Islet precursor cell (in vitro differentiated cells): ENCODE measurements at regions not wholly inside any gene's neighbourhood (a gene's known extent, or its start where the extent isn't known, plus 50 kb on each side); places are given as distances from the start of the nearest gene placed in this dataset.
"Not testable (repeated sequence)": the region's sequence is repeated elsewhere in the genome, so short reads cannot be mapped to it uniquely, and the experiment has no call there.

Experiments
- DNase-seq: peaks from one replicate; pipeline ENCODE4 v3.0.0-alpha.2; 2018

DNA sequence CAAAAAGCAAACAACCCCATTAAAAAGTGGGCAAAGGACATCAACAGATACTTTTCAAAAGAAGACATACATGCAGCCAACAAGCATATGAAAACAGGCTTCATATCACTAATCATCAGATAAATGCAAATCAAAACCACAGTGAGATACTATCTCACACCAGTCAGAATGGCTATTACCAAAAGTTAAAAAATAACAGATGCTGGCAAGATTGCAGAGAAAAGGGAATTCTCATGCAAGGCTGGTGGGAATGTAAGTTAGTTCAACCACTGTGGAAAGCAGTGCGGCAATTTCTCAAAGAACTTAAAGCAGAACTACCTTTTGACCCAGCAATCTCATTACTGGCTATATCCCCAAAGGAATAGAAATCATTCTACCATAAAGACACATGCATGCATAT is 260.8 kb downstream of the C11orf87 start:
- DNase-seq, result not testable (repeated sequence)

DNA sequence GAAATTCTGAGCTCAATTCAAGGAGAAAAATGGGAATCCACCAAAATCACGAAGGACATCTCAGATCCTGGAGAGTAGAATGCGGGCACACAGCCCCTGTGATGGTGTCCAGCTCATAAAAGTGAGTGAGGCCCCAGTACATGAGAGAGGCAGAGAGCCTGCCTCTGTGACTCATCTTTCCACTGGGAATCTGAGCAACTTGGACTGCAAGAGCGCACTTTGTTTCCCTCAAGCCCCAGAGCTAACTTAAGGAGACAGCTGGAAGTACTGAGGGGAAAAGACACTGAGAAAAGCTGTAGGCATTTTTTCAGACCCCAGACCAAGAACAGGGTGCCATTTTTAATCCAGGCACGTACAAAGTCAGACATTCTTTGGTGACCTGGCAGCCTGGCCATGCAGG is 273.7 kb downstream of the C11orf87 start:
- peak; percentile 58 for DNase-seq

DNA sequence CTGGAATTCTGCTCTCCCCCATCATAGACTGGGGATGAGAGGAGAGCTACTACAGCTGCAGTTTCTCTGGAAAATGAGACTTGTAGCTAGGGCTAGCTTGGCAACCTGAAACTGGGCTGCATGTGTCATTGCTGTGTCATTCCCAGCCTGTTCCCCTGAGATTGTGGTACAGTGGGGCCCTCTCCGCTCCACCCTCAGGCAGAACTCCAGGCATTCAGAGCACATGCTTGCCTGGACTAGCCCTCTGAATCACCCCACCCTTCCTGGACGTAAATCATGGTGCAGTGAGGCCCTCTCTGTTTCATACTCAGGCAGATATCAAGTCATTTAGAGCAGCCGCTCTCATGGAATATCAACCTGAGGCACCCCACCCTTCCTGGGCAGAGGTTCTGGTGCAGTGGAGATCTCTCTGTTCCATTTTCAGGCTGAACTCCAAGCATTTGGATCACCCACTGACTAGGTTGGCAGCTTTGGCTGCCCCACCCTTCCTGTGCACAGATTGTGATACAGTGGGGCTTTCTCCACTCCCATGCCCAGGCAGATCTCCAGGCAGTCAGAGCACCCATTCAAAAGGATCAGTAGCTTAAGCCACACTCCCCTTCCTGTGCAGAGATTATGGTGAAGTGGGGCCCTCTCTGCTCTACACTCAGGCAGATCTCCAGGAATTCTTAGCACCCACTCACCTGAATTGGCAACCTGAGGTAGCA is 274.4 kb downstream of the C11orf87 start:
- DNase-seq, result peak; percentile 52

DNA sequence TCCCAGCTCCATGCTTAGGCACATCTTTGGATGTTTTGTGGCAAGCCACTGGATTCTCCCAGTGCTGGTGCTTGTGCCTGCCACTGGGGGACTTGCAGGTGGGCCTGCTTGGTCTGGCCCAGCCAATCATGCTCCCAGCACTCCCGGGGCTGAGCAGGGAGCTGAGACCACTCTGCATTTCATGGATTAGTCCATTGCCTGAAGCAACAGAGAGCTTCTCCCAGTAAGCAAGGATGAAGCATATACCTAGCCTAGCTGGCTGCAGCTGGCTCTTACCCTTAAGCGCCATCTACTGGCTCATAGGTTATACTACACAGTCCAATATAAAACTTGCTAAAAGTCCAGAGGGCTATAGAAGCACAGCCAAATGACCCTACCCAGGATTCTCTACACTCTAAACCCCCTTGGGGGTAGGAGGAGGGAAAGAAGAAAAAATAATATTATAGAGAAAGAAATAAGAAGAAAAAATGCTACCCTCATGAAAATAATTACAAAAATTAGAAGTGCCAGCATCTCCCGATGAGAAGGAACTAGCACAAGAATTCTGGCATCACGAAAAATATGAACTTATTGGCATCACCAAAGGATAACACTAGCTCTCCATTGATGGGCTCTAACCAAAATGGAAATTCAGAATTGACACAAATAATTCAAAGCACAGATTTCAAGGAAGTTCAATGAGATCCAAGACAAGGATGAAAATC is 275.3 kb downstream of the C11orf87 start:
- DNase-seq, result peak; percentile 68

DNA sequence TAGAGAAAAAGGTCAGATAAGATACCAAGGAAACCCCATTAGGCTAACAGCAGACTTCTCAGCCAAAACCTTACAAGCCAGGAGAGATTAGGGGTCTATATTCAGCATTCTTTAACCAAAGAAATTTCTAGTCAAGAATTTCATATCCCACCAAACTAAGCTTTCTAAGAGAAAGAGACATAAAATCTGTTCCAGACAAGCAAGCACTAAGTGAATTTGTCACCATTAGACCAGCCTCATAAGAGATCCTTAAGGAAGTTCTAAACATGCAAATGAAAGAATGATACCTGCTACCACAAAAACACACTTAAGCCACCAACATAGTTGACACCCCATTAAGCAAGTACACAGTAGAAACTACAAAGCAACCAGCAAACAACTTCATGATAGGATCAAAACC is 276.2 kb downstream of the C11orf87 start:
- DNase-seq, result no peak

DNA sequence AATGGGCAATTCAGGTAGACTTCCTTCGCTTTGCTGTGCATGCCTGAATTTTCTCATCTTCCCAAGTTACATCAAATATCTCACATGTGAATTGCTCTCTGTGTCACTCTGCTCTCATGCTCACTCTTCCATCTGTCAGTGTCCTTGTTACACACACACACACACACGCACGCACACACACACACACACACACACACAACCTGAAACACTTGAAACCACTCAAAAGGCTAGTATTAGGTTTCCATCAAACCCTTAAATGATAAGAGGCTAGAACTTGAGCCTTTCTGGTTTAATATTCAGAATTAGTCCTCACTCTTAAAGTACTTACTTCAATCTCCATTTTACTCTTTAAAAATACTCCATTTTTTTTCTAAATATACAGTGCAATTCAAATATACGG is 282.4 kb downstream of the C11orf87 start:
- no peak for DNase-seq

DNA sequence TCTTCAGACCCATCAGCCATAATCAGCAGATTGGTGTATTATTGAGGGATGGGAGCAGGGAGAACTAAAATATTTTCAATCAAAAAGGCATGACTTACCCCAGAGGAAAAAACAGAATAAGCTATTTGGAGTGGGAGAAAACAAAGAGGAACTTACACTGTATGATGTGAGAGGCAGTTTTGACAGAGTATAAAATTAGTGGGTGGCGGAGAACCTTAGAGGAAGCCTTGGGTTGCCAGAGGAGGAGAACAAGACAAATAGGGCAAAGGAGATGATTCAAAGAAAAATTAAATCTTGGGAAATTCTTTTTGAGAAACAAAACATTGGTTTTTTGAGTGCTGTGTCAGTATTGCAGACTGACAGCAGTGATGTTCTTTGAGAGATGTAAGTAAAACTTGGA is 285.0 kb downstream of the C11orf87 start:
- DNase-seq, result no peak

DNA sequence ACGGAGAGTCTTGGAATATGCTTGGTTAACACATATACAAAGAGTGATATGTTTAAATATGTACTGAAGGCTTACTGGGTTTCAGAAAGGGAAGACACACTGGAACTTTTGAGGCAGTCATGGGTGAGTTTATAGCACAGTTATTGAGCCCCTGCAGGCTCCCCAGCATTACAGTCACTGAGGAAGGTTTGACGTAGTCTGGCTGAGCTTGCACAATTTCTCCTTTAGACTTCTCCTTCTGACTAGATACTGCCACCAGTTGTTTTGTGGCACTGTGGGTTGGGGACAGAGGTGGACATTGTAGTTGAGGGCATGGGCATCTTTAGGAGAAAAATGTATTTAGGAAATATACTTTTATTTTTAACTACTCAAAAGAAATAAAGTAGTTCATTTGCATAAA is 285.4 kb downstream of the C11orf87 start:
- DNase-seq, result no peak

DNA sequence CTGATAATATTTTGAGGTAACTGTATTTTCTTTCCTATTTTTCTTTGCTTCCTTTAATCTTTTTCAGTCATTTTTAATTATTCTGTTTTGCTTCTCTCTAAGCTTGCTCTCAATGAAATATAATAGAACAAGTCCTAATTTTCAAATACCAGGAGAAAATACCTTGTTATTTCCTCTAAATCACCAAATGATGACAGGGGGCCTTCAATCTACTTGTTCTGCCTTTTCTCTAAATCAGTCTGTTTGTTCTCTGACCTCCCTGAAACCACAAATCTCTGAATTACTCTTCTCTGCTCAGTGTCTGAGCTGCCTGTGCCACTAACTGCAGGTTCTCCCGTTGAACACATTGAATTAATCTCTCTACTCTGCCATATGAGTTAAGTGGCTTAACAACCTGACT is 286.2 kb downstream of the C11orf87 start:
- no peak for DNase-seq

DNA sequence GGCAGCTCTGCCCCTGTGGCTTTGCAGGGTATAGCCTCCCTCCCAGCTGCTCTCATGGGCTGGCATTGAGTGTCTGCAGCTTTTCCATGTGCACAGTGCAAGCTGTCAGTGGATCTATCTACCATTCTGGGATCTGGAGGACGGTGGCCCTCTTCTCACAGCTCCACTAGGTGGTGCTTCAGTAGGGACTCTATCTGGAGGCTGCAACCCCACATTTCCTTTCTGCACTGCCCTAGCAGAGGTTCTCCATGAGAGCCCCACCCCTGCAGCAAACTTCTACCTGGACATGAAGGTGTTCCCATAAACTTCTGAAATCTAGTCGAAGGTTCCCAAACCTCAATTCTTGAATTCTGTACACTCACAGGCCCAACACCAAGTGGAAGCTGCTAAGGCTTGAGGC is 292.5 kb downstream of the C11orf87 start:
- not testable (repeated sequence) for DNase-seq

DNA sequence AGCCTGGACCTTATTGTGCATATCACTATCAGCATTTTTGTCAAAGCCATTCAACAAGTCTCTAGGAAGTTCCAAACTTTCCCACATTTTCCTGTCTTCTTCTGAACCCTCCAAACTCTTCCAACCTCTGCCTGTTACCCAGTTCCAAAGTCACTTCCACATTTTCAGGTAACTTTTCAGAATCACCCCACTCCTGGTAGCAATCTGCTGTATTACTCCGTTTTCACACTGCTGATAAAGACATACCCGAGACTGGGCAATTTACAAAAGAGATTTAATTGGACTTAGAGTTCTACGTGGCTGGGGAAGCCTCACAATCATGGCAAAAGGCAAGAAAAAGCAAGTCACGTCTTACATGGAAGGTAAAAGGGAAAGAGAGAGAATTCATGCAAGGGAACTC is 293.4 kb downstream of the C11orf87 start:
- not testable (repeated sequence) for DNase-seq

DNA sequence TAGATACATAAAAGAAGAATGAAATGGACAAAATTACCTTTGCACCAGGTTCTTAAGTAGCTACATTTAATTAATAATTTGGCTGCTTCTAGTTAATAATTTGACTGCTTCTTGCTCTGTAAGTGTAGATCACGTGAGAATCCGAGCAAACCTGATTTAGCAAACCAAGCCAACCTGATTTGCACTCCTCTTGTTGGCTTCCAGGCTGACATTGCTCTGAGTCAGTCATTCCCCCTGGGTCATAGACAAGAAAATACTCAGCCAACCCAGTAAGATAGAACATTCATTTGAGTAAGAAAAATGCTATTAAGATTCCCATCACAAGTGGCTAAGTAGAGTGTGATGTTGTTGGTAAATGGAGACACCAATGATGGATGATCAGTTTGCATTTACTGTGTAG is 304.1 kb downstream of the C11orf87 start:
- no peak for DNase-seq

DNA sequence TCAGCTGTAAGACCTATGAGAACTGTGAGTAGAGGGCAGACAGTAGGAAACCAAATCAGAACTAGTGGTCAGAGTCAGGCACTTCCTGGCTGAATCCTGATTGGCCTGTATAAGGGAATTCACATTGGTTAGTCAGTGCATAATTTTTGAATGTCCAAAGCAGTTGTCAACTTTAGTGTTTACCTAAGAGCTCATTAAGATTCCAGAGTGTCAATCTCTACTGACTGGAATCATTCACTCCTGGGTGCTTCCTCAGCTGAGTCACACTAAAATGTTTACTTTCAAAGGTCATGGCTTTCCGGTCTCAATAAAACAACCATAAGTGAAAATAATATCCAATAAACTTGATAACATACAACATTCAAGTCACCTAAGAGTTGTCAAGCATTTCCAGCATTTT is 306.1 kb downstream of the C11orf87 start:
- DNase-seq, result no peak

DNA sequence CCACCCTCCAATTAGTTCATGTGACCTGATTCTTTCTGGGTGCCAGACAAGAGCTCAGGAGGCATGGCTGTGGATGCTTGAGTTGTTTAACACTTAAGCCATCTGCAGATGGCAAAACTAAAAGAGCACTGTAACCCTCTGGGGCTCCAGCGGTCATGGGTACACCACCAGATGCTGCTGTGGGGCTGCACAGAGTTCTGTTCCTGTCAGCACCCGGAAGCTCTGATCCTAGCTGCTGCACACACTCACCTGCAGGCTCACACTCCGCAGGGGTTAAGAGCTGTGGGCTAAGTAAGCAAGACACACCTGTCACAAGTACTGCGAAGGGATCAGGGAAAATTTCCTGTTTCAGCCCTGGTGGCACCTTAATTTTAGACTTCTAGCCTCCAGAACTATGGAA is 307.8 kb downstream of the C11orf87 start:
- no peak for DNase-seq

DNA sequence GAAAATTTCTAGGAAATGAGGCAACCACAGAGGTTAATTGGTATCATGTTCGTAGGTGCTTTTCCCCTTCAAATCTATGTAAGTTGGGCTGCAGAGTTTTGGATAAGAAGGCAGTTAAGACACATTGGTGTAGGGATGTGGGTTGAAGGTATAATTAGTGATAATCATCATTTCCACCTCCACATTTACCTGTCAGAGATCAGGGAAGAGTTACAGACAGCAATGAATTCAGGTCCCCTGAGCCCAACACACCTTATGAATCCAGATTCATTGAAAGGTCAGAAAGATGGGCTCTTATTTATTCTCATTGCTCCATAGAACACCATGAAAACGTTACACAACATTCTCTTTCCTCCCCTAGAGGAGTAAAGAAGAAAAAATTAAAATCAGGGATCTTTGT is 308.7 kb downstream of the C11orf87 start:
- no peak for DNase-seq

DNA sequence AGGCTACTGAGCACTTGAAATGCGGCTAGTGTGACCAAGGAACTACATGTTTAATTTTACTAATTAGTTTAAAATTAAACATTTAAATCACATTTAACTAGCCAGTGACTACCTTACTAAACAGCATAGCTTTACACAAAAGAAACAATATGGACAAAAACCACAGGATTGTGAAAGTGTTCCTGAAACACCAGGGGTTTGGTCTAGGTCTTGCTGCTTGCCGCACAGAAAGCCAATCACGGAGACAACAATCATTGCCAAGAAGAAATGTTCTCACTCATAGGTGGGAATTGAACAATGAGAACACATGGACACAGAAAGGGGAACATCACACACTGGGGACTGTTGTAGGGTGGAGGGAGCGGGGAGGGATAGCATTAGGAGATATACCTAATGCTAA is 309.5 kb downstream of the C11orf87 start:
- no peak for DNase-seq

DNA sequence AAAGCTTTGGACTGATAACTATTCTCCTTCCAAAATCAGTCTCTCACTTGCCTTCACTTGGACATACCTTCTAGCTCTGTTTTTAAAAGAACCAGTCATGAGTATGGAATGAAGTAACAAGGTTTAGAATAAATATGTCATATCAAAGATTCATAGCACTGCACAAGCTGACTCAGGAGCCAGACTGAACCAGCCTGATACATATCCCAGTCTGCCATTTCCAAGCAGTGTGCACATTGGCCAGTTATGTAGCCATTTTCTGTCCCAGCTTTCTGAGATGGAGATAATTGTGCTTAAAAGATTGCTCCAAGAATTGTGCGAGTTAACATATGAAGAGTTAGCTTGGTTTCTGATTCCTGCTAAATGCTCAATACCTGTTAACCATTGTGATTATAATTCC is 311.3 kb downstream of the C11orf87 start:
- DNase-seq, result no peak

DNA sequence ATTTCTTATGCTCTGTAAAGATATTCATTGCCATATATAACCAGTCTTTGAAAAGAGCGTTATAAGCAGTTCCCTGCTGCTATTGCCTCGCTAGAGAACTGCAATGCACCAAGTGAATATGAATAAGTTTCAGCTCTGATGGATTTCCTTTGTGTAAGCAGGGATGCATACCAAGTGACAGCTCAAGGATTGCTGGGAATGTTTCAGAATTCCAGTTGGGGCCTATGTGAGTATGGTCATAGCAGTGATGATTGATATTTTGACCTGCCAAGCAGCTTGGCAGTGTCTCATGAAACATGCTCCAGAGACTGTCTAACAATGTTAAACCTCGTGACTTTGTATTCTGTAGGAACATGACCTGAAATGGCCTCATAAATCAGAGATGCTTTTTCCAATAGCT is 312.6 kb downstream of the C11orf87 start:
- DNase-seq, result no peak

DNA sequence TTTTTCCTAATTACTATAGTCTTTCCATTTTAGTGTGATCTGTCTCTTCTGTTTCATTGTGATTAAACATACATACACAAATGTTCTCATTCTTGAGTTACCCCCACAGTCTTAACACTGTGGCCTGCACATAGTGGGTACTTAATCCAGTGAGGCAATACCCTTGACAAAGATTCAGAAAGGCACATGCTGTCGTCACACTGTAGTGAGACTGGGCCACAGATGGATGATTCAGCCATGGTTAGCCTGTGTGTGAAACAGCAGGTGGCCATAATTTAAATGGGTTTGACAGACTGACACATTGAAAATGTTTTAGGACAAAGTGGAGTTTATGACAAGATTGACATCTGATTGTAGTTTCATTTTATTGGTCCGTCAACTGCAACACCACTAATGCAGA is 313.1 kb downstream of the C11orf87 start:
- no peak for DNase-seq

DNA sequence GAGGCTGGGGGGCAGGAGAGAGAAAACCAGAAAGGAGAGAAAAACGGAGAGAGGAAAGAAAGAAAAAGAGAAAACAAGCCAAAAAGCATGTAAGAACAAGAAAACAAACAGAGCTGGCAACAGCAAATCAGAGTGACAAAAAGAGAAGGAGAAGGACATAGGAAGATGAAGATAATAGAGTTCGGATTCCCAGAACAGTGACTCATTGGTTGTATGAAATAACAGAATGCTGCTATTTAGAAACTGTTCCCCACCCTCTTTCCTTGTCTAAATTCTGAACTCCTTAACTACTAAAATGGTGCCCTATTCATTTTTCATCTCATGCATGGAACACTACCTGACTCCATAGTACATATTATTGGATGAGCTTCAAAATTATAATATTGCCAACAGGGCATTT is 317.4 kb downstream of the C11orf87 start:
- DNase-seq, result no peak

DNA sequence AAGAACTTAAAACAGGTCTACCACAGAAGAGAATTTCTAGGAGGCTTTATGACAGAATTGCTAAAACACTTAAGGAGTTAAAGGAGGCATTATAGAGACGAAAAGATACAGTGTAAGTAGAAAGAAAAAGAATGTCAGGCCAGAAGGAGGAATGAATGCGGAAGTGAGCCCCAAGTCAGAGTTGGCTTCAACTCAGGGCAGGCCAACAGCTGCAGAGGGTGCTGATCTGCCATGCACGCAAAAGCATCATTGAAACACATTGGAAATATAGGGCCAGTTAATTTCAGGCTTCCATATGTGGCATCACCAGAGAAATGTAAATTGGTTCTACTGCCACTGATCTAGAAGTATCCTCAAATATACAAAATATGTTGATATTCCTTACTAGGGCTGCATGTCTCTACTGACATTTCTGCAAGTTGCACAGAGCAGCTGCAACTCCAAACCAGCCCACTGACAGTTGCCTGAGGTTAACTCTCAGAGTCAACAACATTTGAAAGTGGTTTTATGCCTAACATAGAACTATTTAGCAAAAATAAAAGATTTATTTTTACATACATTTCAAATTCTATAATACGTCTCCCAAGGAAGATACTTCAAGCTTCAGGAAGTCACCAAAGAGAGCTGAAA is 324.1 kb downstream of the C11orf87 start:
- no peak for DNase-seq

DNA sequence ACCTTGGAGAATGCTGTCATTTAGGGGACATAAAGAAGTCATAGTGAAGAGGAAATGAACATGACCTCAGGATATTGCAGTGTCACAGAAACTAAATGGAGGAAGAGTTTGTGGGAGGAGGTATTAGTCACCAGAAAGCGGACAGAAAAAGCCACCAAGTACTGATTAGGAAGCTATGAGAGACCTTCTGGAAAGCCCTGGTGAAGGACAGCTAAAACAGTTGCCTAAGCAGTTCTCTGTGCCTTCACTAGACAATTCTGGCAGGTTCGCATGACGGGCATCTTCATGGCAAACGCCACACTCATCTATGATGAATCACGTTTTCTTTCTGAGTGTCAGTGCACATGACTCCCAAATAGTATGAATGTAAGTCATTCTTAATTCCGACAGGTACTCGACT is 325.8 kb downstream of the C11orf87 start:
- no peak for DNase-seq

DNA sequence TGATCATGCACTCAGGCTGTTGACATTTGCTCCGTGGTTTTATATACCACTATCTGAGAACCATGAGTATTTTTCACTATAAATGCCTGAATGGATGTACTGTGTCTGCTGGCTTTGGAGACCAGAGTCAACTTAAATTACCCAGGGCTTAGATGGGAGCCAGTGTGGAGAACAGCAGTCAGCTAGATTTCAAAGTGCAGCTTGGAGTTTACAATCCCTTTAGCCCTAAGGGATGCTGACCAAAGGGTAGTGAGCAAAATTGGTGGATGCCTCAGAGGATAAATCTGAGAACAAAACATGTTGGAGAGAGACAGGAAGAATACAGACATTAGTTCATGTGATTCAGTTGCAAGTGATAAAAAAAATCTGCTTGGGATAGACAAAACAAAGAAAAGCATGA is 327.5 kb downstream of the C11orf87 start:
- DNase-seq, result no peak

DNA sequence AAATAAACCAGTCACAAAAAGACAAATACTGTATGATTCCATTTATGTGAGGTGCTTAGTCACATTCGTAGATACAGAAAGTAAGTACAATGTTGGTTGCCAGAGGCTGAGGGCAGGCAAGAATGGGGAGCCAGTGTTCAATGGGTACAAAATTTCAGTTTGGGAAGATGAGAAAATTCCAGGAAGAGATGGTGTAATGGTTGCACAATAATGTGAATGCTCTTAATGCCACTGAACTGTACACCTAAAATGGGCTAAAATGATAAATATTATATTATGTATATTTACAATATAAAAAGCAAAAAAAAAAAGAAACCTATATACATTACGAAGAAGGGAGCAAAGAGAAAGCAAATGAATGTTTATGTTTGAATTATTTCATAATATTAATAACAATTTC is 329.0 kb downstream of the C11orf87 start:
- DNase-seq, result no peak
